Mucosa of descending colon (tissue), 3 donors: ENCODE measurements at regions not wholly inside any gene's neighbourhood (a gene's known extent, or its start where the extent isn't known, plus 50 kb on each side); places are given as distances from the start of the nearest gene placed in this dataset.

Experiments
- ATAC-seq: fragments of 200-7000 bp; cut with Tn5 transposase; one replicate; pipeline ENCODE4 v1.9.1; 2020; ENCODE audit warnings: mild to moderate bottlenecking, moderate library complexity
- DNase-seq, 3 donors: peaks; one replicate each; pipeline ENCODE4 v3.0.0-alpha.2; 2020
- H3K36me3 ChIP-seq: fragments of 200-600 bp; one replicate; pipeline ENCODE4 v1.8.0; 2021; ENCODE audit warnings: low read depth, mild to moderate bottlenecking
- H3K4me1 ChIP-seq: fragments of 200-600 bp; one replicate; pipeline ENCODE4 v1.8.0; 2021; ENCODE audit warnings: low read depth, mild to moderate bottlenecking
- H3K4me3 ChIP-seq: fragments of 200-600 bp; one replicate; pipeline ENCODE4 v1.8.0; 2021; ENCODE audit warnings: mild to moderate bottlenecking
- H3K9me3 ChIP-seq: fragments of 200-600 bp; one replicate; pipeline ENCODE4 v1.8.0; 2021; ENCODE audit warnings: mild to moderate bottlenecking
- intact Hi-C, 2 donors: fragments of 100-400 bp; cut with DNase I in 1 of 2; cut with micrococcal nuclease in 1 of 2; formaldehyde crosslinking; loops; one replicate each; pipeline versions ENCODE4 v1.11.0 to v1.11.1; 2022; cut with DNase I, micrococcal nuclease
- TF ChIP-seq, protein P1 (sequence below): fragments of 200-600 bp; IDR thresholded peaks from one replicate; pipeline ENCODE4 v1.8.0; 2022; ENCODE audit warnings: antibody characterized with exemption, mild to moderate bottlenecking
- donor health status: DM: no; HTN: no; CAD: no; lungs with moderate emphysema.
- donor health status: DM: no; HTN: no; CAD: no.
- donor health status: DM: no; HTN: yes; CAD: no.

DNA sequence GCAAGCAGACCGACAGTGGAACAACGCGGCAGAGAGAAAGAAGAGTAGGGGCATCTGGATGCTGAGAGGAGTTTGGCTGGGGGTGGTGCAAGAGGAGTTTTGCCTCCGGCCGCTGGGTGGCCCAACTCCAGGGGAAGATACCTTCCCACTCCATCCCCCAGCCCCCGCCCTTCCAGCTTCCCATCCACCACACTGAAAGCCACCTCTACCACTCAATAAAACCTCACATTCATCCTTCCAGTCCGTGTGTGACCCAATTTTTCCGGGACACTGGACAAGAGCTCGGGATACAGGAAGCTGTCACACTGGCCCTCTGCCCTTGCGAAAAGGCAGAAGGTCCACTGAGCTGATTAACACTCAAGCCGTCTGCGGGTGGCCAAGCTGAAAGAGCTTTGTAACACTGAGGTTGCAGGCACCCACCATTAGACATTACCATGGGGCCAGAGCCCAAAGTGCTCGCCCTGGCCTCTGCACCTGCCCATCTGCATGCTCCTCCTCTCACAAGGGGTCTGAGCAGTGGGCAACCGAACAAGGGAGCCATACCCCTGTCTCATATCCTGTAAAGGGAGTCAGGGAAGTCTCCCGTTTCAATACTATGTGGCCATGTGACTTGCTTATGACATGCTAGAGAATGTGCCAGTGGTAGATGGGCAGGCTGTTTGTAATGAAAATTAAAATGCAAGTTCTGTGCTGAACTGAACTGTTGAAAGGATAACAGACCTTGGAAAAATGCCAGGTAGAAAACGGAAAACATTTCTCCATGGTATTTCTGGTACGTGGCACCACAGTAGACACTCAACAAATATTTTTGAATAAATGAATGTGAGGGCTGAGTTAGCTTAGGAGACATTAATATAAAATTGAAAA, 205.1 kb upstream of the STARD13 start:
- Histone ChIP-seq H3K4me3 (no peak overlapping the region), H3K4me1 (no peaks in the 10 kb centered on the region), H3K36me3 (no peaks in the 10 kb centered on the region), H3K9me3 (no peaks in the 10 kb centered on the region)
- intact Hi-C loops, result no loop called here
- DNase-seq, result no peak
- TF ChIP-seq, protein P1, sequence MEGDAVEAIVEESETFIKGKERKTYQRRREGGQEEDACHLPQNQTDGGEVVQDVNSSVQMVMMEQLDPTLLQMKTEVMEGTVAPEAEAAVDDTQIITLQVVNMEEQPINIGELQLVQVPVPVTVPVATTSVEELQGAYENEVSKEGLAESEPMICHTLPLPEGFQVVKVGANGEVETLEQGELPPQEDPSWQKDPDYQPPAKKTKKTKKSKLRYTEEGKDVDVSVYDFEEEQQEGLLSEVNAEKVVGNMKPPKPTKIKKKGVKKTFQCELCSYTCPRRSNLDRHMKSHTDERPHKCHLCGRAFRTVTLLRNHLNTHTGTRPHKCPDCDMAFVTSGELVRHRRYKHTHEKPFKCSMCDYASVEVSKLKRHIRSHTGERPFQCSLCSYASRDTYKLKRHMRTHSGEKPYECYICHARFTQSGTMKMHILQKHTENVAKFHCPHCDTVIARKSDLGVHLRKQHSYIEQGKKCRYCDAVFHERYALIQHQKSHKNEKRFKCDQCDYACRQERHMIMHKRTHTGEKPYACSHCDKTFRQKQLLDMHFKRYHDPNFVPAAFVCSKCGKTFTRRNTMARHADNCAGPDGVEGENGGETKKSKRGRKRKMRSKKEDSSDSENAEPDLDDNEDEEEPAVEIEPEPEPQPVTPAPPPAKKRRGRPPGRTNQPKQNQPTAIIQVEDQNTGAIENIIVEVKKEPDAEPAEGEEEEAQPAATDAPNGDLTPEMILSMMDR, result no peak
- ATAC-seq, result no peak

DNA sequence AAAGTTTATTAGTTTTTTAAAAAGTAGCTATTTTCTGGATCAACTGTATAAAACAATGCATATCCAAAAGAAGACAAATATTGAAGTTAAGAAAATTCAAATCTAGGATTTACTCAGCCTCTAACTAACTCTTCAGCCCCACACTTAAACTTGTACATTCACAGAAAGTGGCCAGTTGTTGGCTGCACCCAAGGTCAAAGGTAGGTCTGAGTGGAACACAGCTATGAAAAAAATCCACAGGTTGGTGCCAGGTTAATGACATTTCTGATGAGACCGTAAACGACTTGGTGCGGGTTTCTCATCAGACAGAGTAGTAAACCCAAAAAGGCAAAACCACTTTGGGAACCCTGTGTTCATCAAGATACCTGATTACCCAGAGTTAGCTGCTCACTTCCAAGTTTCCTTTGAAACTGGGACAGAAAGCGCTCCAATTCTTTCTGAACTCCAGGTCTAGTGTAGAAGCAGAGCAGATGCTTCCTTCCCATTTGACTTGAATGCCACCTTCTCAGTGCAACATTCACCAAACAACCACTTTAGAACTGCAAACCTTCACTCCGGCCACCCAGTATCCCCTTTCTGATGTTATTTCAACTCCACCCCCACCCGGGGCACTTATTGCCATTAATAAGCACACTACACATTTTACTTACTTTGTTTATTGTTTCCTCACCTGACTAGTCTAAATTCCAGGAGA, 208.3 kb upstream of the STARD13 start:
- H3K4me3 ChIP-seq, result no peak overlapping the region
- no peaks in the 10 kb centered on the region for H3K9me3 ChIP-seq
- TF ChIP-seq, protein P1, result no peak
- ATAC-seq (no peak), DNase-seq (no peak)
- no peaks in the 10 kb centered on the region for H3K4me1 ChIP-seq
- intact Hi-C loops, result no loop called here
- H3K36me3 ChIP-seq, result no peaks in the 10 kb centered on the region

DNA sequence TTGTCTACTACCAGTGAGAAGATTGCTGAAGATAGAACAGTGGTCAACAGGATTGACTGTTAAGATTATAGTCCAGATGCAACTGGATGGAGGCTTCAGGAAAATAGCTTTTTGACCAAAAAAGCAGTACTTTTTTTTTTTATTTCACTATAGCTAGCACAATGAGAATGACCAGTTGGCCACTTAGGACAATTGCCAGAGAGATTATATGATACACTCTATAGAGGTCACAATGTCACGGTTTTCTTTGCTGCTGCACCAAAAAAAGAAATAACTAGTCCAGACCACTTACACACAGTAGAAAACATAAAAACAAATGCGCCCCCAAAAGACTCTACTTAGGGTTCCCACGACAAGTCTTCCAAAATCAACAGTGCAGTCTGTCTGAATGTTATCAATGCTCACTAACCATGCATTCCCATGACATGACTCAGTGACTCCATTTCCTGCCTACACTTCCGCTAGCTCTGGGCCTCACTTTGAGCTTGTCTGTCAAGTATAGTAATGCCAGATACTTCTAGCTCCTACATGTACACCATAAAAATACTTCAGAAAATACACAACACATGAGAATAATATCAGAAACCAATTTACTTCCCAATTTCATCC, 209.1 kb upstream of the STARD13 start:
- Histone ChIP-seq H3K4me3 (no peak overlapping the region), H3K9me3 (no peaks in the 10 kb centered on the region), H3K36me3 (no peaks in the 10 kb centered on the region), H3K4me1 (no peaks in the 10 kb centered on the region)
- no peak for DNase-seq
- TF ChIP-seq, protein P1, result no peak
- intact Hi-C loops, result no loop called here
- ATAC-seq, result no peak

DNA sequence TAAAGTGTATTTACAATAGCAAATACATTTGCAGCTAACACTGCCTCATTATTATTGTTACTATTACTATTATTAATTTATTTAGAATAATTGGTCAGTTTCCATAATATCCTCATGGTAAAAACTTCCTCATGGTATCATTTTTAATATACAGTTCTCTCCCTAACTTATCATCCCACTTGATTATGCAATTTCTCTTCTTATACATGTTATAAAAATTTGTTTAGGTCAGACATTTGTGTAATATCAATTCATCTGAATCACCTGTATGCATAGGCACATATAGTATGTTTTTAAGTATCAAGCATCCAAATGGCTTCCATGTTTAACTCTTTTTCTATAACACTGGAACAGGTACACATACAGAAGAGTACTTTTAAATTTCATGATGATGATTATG, 210.8 kb upstream of the STARD13 start:
- no peak for ATAC-seq
- TF ChIP-seq, protein P1, result no peak
- intact Hi-C loops, result no loop called here
- H3K4me1 ChIP-seq, result no peaks in the 10 kb centered on the region
- H3K36me3 ChIP-seq, result no peaks in the 10 kb centered on the region
- no peak overlapping the region for H3K4me3 ChIP-seq
- no peaks in the 10 kb centered on the region for H3K9me3 ChIP-seq
- DNase-seq, result no peak

DNA sequence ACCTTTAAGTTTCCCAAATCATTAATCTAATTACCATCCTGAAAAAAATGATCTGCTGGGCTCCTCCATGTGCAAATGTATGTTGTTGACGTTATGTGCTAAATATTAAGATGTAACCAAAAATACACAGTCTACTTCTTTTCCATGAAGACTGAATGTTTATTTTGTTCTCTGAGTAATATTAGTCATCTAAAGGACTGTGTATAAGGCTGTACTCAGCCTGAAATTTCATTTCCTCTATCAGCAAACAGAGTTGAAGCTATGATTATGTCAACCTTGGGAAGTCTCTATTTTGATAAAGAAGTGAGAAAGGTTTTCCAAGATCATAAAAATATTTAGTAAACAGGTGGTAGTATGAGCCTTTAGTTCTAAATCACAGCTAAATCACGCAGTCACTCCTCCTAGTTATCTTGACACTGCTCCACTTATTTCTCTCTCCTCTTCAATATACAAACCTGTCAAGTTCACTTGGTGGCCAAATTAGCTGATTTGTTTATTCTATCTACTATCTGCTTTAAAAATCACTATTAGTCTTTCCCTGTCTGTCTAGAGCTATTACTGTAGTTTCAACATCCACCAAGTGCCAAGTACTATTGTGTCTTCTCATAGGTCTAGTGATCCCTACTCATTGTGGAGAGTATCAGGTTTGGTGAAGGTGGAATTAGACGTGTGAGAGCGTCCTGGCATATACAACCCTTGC, 211.7 kb upstream of the STARD13 start:
- H3K36me3 ChIP-seq, result no peaks in the 10 kb centered on the region
- intact Hi-C loops, result no loop called here

More for the DNA sequence above, 211.7 kb upstream of the STARD13 start:
- TF ChIP-seq, protein P1, result no peak
- H3K9me3 ChIP-seq, result no peaks in the 10 kb centered on the region
- H3K4me3 ChIP-seq, result no peak overlapping the region
- H3K4me1 ChIP-seq, result no peaks in the 10 kb centered on the region
- no peak for DNase-seq
- no peak for ATAC-seq
